Type B pancreatic cell (in vitro differentiated cells): ENCODE measurements at regions not wholly inside any gene's neighbourhood (a gene's known extent, or its start where the extent isn't known, plus 50 kb on each side); places are given as distances from the start of the nearest gene placed in this dataset.

ENCODE experiments used
- DNase-seq: peaks from one replicate; pipeline ENCODE4 v3.0.0; 2021; ENCODE audit warnings: mixed read lengths; ENCODE audit not compliant: unreplicated experiment; ENCODE audit errors: extremely low spot score
- H3K27ac Mint-ChIP-seq: 2 replicates; pipeline ENCODE4 v1.8.0; 2021; ENCODE audit warnings: mild to moderate bottlenecking, mixed read lengths
- H3K27me3 Mint-ChIP-seq: 2 replicates; pipeline ENCODE4 v1.8.0; 2021; ENCODE audit warnings: mixed read lengths
- H3K36me3 Mint-ChIP-seq: 2 replicates; pipeline ENCODE4 v1.8.0; 2021; ENCODE audit warnings: mixed read lengths
- H3K4me1 Mint-ChIP-seq: one replicate; pipeline ENCODE4 v1.8.0; 2021; ENCODE audit warnings: mixed read lengths; ENCODE audit not compliant: unreplicated experiment
- H3K4me3 Mint-ChIP-seq: 2 replicates; pipeline ENCODE4 v1.8.0; 2021; ENCODE audit warnings: mild to moderate bottlenecking, mixed read lengths
- H3K9me3 Mint-ChIP-seq: 2 replicates; pipeline ENCODE4 v1.8.0; 2021; ENCODE audit warnings: mixed read lengths
- TF ChIP-seq, protein P1 (sequence below): fragments of 200-600 bp; sonication (generic); conservative IDR thresholded peaks from 2 replicates; pipeline ENCODE4 v1.5.0; 2021; ENCODE audit warnings: antibody characterized with exemption, mild to moderate bottlenecking

DNA sequence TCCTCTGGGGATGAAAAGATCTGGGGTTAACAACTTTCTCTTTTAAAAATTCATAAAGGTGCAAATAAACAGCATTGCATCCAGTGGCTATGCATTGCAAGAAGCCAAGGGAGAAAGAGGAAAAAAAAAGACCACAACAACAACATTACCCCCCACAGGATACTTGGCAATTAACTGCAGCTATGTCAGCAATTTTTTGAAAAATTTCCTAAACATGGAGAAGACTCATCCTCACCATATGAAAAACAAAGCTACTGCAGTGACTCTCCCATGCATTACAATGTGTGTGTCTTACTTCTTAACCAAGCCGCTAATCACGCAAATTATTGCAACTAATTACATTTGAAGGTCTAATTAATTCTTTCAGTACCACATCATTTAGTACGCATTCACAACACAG is 309.8 kb upstream of the ZNF507 start:
- TF ChIP-seq, protein P1, sequence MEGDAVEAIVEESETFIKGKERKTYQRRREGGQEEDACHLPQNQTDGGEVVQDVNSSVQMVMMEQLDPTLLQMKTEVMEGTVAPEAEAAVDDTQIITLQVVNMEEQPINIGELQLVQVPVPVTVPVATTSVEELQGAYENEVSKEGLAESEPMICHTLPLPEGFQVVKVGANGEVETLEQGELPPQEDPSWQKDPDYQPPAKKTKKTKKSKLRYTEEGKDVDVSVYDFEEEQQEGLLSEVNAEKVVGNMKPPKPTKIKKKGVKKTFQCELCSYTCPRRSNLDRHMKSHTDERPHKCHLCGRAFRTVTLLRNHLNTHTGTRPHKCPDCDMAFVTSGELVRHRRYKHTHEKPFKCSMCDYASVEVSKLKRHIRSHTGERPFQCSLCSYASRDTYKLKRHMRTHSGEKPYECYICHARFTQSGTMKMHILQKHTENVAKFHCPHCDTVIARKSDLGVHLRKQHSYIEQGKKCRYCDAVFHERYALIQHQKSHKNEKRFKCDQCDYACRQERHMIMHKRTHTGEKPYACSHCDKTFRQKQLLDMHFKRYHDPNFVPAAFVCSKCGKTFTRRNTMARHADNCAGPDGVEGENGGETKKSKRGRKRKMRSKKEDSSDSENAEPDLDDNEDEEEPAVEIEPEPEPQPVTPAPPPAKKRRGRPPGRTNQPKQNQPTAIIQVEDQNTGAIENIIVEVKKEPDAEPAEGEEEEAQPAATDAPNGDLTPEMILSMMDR = no peak
- Mint-ChIP-seq H3K27me3 (peaks cover 74% of the 10 kb centered on the region), H3K27ac (no peak overlapping the region), H3K4me3 (no peak overlapping the region), H3K9me3 (no peaks in the 10 kb centered on the region), H3K36me3 (no peaks in the 10 kb centered on the region), H3K4me1 (peaks cover 24% of the 10 kb centered on the region)
- DNase-seq = no peak

DNA sequence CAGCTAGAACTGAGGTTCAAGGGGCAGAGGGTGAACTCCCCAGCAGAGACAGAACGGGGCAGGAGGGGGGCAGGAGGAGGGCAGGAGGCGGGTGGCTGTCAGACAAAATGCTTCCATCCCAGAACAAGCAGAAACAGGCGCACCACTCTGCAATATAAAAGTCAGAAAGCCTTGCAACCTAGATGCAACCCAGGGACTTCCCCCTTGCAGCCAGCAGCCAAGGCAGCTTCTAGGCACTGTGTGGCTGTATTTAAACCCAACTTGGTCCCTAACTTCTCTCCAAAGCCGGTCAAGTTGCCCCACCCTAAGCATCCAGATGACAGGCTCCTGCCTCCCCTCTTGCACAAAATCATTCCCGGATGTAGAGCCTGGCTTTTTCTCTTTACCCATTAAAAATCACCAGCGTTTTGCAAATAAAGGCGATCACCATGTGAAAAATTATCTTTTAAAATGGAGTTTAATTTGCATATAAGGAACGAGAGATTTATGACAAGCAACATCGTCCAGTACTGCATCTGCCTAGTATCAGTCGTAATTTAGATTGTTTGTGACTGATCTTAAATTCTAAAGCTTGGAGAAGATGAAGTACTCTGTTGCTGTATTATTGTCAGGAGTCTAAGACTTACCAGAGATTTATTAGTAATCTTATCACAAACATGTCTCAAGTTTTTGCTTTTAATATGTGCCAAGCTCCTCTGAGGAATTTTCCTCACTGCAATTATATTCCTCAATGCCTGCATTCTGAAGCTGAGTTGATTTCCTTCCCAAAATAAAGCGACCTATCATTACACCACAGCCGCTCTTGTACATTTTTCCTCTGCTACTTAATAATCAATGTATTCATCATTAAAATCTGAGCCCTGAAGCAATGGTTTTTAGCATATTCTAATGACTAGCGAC is 307.1 kb upstream of the ZNF507 start:
- Mint-ChIP-seq H3K36me3 (no peaks in the 10 kb centered on the region), H3K4me1 (peaks cover 26% of the 10 kb centered on the region), H3K4me3 (no peak overlapping the region), H3K27ac (no peak overlapping the region), H3K27me3 (peaks cover 84% of the 10 kb centered on the region), H3K9me3 (no peaks in the 10 kb centered on the region)
- TF ChIP-seq, protein P1 = no peak
- DNase-seq = no peak

DNA sequence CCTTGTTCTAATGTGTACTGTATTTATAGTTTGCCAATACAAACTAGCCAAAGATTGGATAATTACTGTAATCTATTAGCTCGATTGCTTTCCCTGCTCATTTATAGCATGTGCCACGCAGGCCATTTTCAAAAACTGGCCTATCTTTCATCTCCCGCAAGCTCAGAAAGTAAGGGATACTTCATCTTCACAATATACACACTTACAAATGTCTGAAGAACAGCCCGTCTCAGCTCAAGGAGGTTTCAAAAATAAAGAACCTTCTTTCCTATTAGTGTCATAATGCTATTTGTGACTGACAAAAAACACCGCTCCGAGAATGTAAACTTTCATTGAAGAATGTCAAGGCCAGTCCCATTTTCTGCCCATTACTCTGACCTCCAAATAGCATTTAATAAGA is 306.4 kb upstream of the ZNF507 start:
- peaks cover 86% of the 10 kb centered on the region for H3K27me3 Mint-ChIP-seq
- no peak overlapping the region for H3K27ac Mint-ChIP-seq
- no peaks in the 10 kb centered on the region for H3K36me3 Mint-ChIP-seq
- H3K4me3 Mint-ChIP-seq = no peak overlapping the region
- TF ChIP-seq, protein P1 = no peak
- peaks cover 26% of the 10 kb centered on the region for H3K4me1 Mint-ChIP-seq
- no peak for DNase-seq
- H3K9me3 Mint-ChIP-seq = no peaks in the 10 kb centered on the region

DNA sequence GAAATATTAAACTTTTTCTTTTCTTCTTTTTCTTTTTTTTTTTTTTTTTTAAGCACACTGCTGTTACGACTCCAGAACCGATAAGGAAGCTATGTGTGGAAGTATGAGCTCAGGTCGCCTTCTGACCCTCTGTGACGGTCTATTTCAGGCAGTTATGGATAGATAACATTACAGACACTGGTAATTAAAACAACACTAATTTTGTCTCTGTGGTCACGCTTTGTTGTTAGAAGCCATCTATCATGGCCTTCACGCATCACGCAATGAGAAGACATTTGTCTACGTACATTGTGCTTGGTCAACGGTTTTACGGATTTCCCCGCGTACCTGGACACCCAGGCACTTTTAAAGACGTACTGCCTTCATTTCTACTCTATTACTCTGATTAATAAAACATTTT is 306.0 kb upstream of the ZNF507 start:
- peaks cover 86% of the 10 kb centered on the region for H3K27me3 Mint-ChIP-seq
- H3K36me3 Mint-ChIP-seq = no peaks in the 10 kb centered on the region
- H3K4me3 Mint-ChIP-seq = no peak overlapping the region
- H3K27ac Mint-ChIP-seq = no peak overlapping the region
- TF ChIP-seq, protein P1 = no peak
- H3K9me3 Mint-ChIP-seq = no peaks in the 10 kb centered on the region
- peaks cover 26% of the 10 kb centered on the region for H3K4me1 Mint-ChIP-seq
- no peak for DNase-seq

DNA sequence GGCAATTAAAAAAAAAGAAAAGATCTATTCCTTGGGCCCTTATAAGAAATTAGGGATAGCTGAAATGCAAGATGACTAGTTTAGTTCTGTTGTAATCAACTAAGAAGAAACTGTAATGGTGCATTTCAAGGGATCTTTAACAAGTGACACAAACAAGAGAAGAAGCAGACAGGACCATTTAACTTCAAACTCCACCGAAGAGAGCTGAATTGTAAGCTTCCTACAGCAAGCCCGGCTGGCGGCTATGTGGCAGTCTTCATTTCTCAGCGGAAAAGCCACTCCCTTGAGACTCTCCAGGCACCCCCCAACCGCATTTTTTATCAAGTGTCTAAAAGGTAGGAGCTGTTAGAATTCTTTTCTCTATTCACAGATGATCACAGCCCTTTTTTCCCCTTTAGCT is 305.2 kb upstream of the ZNF507 start:
- Mint-ChIP-seq H3K27ac (peak overlapping the region; percentile 11), H3K9me3 (no peaks in the 10 kb centered on the region), H3K36me3 (no peaks in the 10 kb centered on the region), H3K4me3 (peak overlapping the region; percentile 21), H3K4me1 (peaks cover 26% of the 10 kb centered on the region), H3K27me3 (peaks cover 86% of the 10 kb centered on the region)
- TF ChIP-seq, protein P1 = no peak
- DNase-seq = no peak
